Nephron (organoid): ENCODE measurements at regions not wholly inside any gene's neighbourhood (a gene's known extent, or its start where the extent isn't known, plus 50 kb on each side); places are given as distances from the start of the nearest gene placed in this dataset.

Experiments
- H3K27ac Mint-ChIP-seq, 3 experiments: 2 replicates each; pipeline ENCODE4 v1.8.0; 2020; ENCODE audit warnings: mixed read lengths in 3 of 3, mild to moderate bottlenecking in 2 of 3, moderate library complexity in 1 of 3
- H3K27me3 Mint-ChIP-seq: 2 replicates; pipeline ENCODE4 v1.8.0; 2021; ENCODE audit warnings: low read depth, mild to moderate bottlenecking, moderate library complexity, mixed read lengths
- H3K36me3 Mint-ChIP-seq: 2 replicates; pipeline ENCODE4 v1.8.0; 2020; ENCODE audit warnings: low read depth, mixed read lengths
- H3K4me1 Mint-ChIP-seq: 2 replicates; pipeline ENCODE4 v1.8.0; 2020; ENCODE audit warnings: mixed read lengths
- H3K4me3 Mint-ChIP-seq, 3 experiments: 2 replicates each; pipeline ENCODE4 v1.8.0; 2020; ENCODE audit warnings: mild to moderate bottlenecking in 3 of 3, mixed read lengths in 3 of 3, moderate library complexity in 2 of 3
- H3K9me3 Mint-ChIP-seq: 2 replicates; pipeline ENCODE4 v1.8.0; 2020; ENCODE audit warnings: mixed read lengths
- TF ChIP-seq, protein P1 (sequence below), 3 experiments: fragments of 200-600 bp; sonication (generic); IDR thresholded peaks; one replicate each; pipeline ENCODE4 v1.5.0; 2021; ENCODE audit warnings: antibody characterized with exemption in 3 of 3; ENCODE audit not compliant: unreplicated experiment in 3 of 3

DNA sequence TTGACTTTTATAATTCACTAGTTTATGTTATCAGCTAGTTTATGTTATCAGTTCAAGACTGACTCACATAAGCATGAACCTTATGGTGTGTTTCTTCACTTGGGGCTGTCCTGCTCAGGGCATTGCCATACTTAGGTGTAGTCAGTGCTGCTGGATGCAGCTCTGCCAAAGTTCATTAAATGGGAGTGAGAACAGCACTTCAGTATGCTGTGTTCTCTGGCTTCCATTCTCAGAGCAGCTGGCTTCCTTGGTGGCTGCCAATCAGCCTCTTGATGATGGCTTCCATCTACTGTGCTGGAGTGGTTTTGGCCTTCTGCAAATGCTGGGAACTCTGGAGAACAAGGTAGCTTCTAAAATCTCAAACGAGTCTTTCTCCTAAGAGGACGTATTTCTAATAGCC, 170.7 kb downstream of the TDRD15 start:
- peaks cover 15% of the 10 kb centered on the region for H3K4me1 Mint-ChIP-seq
- no peak overlapping the region for H3K4me3 Mint-ChIP-seq
- H3K9me3 Mint-ChIP-seq: no peaks in the 10 kb centered on the region
- peaks cover 25% of the 10 kb centered on the region for H3K27me3 Mint-ChIP-seq
- no peaks in the 10 kb centered on the region for H3K36me3 Mint-ChIP-seq
- H3K27ac Mint-ChIP-seq: no peak overlapping the region
- TF ChIP-seq, protein P1, sequence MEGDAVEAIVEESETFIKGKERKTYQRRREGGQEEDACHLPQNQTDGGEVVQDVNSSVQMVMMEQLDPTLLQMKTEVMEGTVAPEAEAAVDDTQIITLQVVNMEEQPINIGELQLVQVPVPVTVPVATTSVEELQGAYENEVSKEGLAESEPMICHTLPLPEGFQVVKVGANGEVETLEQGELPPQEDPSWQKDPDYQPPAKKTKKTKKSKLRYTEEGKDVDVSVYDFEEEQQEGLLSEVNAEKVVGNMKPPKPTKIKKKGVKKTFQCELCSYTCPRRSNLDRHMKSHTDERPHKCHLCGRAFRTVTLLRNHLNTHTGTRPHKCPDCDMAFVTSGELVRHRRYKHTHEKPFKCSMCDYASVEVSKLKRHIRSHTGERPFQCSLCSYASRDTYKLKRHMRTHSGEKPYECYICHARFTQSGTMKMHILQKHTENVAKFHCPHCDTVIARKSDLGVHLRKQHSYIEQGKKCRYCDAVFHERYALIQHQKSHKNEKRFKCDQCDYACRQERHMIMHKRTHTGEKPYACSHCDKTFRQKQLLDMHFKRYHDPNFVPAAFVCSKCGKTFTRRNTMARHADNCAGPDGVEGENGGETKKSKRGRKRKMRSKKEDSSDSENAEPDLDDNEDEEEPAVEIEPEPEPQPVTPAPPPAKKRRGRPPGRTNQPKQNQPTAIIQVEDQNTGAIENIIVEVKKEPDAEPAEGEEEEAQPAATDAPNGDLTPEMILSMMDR (IDR thresholded peaks at IDR 0.05; ENCODE audit: unreplicated experiment in 3 of 3): no peak

DNA sequence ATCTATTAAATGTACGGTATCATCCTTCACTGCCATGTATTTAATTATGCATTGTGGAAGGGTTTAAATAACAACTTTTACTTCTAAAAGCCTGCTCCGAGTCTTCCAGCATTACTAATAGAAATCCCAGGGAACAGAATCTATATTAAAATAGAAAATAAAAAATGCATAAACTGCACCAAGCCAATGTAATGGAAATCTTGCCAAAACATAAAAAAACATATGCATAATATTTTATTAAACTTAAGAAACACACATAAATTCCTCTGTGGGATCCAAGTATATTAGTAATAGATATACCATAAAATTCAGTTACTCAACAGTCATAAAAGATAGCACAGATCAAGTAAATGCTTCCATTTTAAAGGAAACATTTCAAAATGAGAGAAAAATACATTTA, 175.6 kb downstream of the TDRD15 start:
- TF ChIP-seq, protein P1 (IDR thresholded peaks at IDR 0.05; ENCODE audit: unreplicated experiment in 3 of 3): no peak
- Mint-ChIP-seq H3K4me3 (no peak overlapping the region), H3K27me3 (peaks cover 25% of the 10 kb centered on the region), H3K36me3 (no peaks in the 10 kb centered on the region), H3K4me1 (peaks cover 4% of the 10 kb centered on the region), H3K27ac (no peak overlapping the region), H3K9me3 (no peaks in the 10 kb centered on the region)

DNA sequence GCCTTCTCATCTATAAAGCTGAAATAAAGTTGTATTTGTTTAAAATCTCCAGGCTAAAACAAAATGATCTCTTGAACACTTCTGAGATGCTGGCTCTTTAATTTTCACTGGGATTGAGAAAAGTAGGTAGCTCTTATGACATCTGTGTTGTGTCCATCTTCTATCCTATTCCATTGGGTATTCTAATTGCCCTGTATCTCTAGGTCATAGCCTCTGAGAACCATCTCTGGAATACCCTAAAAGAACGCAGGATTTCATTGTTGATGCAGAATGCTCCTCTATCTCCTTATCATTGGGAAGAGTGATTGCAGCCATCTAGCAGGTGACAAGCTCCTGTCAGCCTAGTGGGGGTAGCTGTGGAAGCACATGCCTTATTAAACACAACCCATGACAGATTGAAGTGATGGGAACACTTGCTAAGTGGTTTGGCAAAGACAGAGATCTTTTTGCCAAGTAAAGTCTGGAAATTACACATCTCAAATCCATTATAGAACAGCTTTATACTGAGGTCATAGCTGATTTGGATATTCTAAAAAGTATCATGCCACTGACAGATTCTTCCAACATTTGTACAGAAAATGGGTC, 178.2 kb downstream of the TDRD15 start:
- TF ChIP-seq, protein P1 (IDR thresholded peaks at IDR 0.05; ENCODE audit: unreplicated experiment in 3 of 3): no peak
- Mint-ChIP-seq H3K27ac (no peak overlapping the region), H3K9me3 (no peaks in the 10 kb centered on the region), H3K4me1 (peaks cover 4% of the 10 kb centered on the region), H3K4me3 (no peak overlapping the region), H3K36me3 (no peaks in the 10 kb centered on the region), H3K27me3 (peaks cover 10% of the 10 kb centered on the region)

DNA sequence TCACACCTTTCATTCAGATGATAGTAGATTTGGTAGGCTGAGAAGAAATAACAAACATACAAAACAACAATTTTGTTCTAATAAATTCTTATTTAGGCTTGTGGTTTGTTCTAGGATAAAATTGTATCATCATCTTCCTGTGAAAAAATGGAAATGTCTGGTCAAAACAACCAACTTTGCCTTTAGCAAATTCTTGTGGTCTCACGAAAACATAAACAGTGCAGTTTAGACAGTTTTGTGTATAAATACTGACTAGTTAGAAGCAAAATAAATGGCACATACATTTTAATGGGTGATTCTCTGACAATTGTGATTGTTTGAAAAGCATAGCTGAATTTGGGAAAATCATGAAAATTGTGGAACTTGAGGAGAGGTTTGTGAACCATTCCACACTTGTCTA, 180.1 kb downstream of the TDRD15 start:
- H3K4me3 Mint-ChIP-seq: no peak overlapping the region
- TF ChIP-seq, protein P1 (IDR thresholded peaks at IDR 0.05; ENCODE audit: unreplicated experiment in 3 of 3): no peak
- no peaks in the 10 kb centered on the region for H3K36me3 Mint-ChIP-seq
- H3K27ac Mint-ChIP-seq: no peak overlapping the region
- no peaks in the 10 kb centered on the region for H3K9me3 Mint-ChIP-seq
- H3K4me1 Mint-ChIP-seq: no peaks in the 10 kb centered on the region
- peaks cover 1% of the 10 kb centered on the region for H3K27me3 Mint-ChIP-seq

DNA sequence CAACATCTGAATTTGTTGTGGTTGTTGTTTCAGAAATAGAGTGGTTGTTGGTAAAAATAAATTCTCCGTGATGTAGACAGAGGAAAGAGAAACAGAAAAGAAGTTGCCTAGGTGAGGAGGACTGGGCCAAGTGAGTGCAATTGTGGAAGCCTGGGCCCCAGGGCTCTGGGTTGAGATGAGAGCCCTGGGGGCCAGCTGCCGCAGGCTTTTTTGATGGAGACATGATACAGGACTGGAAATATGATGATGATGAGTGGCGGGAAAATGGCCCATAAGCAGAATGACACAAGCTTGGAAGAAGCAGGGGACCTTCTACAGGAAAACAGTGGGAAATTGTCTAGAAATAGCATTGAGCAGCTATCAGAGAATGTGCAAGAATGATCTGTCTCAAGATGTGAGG, 181.8 kb downstream of the TDRD15 start:
- Mint-ChIP-seq H3K36me3 (no peaks in the 10 kb centered on the region), H3K9me3 (no peaks in the 10 kb centered on the region), H3K4me3 (no peak overlapping the region), H3K27me3 (no peaks in the 10 kb centered on the region), H3K4me1 (no peaks in the 10 kb centered on the region), H3K27ac (no peak overlapping the region)
- TF ChIP-seq, protein P1 (IDR thresholded peaks at IDR 0.05; ENCODE audit: unreplicated experiment in 3 of 3): no peak

DNA sequence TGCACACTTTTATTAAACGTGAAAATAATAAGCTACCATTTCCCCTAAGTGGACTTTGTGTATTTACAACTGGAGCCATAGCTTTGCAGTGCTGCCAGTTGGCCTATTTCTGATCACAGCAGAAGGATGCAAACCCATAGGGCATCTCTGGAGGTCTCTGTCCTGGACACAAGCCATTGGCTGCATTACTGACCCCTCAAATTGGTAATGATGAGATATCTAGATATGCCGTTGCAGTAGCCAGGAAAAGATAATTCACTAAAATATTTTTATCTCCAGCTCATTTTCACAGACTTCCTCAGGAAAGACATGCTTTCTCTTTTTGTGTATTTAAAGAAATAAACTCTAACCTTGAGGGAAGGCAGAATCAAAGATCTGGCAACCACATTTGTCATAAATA, 182.5 kb downstream of the TDRD15 start:
- no peaks in the 10 kb centered on the region for H3K27me3 Mint-ChIP-seq
- no peak overlapping the region for H3K4me3 Mint-ChIP-seq
- no peak overlapping the region for H3K27ac Mint-ChIP-seq
- TF ChIP-seq, protein P1 (IDR thresholded peaks at IDR 0.05; ENCODE audit: unreplicated experiment in 3 of 3): no peak
- no peaks in the 10 kb centered on the region for H3K9me3 Mint-ChIP-seq
- no peaks in the 10 kb centered on the region for H3K4me1 Mint-ChIP-seq
- H3K36me3 Mint-ChIP-seq: no peaks in the 10 kb centered on the region
